ENCODE measurements at regions not wholly inside any gene's neighbourhood (a gene's known extent, or its start where the extent isn't known, plus 50 kb on each side); places are given as distances from the start of the nearest gene placed in this dataset.
"Not testable (repeated sequence)": the region's sequence is repeated elsewhere in the genome, so short reads cannot be mapped to it uniquely, and the experiment has no call there.

DNA sequence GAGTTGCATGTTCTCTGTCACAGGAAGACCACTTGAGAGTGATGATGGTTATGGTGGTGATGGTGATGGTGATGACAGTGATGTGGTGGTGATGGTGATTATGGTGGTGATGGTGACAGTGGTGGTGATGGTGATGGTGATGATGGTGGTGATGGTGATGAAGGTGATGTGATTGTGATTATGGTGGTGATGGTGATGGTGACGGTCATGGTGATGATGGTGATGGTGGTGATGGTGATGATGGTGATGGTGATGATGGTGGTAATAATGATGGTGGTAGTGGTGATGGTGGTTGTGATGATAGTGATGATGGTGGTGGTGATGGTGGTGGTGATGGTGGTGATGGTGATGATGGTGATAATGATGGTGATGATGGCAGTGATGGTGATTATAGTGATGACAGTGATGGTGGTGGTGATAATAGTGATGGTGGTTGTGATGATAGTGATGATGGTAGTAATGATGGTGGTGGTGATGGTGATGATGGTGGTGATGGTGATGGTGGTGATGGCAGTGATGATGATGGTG, 93.7 kb downstream of the ASB1 start:
- peaks cover 2% of the 10 kb centered on the region for H3K9me3 ChIP-seq (ENCODE audit: control insufficient read depth, insufficient read depth, low read length)
- no peaks in the 10 kb centered on the region for H3K36me3 ChIP-seq (ENCODE audit: control insufficient read depth, insufficient read depth, low read length)
- WGBS (ENCODE audit: insufficient coverage): 94% methylated on average over 1 of the region's 1 CpG
- H3K27me3 ChIP-seq (ENCODE audit: control insufficient read depth, insufficient read depth, low read length): no peaks in the 10 kb centered on the region
- peaks cover 16% of the 10 kb centered on the region for H3K4me1 ChIP-seq (ENCODE audit: control insufficient read depth, insufficient read depth, low read length)
- DNase-seq (ENCODE audit: low read depth in 4 of 6, low spot score in 6 of 6): no peak
- no peak overlapping the region for H3K27ac ChIP-seq (ENCODE audit: low read depth, low read length)
- H3K4me3 ChIP-seq (ENCODE audit: low read depth, low read length): no peak overlapping the region

DNA sequence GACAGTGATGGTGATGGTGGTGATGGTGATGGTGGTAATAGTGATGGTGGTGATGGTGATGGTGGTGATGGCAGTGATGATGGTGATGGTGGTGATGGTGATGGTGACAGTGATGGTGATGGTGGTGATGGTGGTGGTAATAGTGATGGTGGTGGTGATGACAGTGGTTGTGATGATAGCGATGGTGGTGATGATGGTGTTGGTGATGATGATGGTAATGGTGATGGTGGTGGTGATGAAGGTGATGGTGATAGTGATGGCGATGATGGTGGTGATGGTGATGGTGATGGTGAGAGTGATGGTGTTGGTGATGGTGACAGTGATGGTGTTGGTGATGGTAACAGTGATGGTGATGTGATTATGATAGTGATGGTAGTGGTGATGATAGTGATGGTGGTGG, 94.3 kb downstream of the ASB1 start:
- Histone ChIP-seq H3K9me3 (ENCODE audit: control insufficient read depth, insufficient read depth, low read length) (peaks cover 2% of the 10 kb centered on the region), H3K36me3 (ENCODE audit: control insufficient read depth, insufficient read depth, low read length) (no peaks in the 10 kb centered on the region), H3K27ac (ENCODE audit: low read depth, low read length) (no peak overlapping the region), H3K4me1 (ENCODE audit: control insufficient read depth, insufficient read depth, low read length) (peaks cover 16% of the 10 kb centered on the region), H3K27me3 (ENCODE audit: control insufficient read depth, insufficient read depth, low read length) (no peaks in the 10 kb centered on the region), H3K4me3 (ENCODE audit: low read depth, low read length) (no peak overlapping the region)
- DNase-seq (ENCODE audit: low read depth in 4 of 6, low spot score in 6 of 6): no peak
- whole genome bisulfite sequencing (ENCODE audit: insufficient coverage): 100% methylated on average over 2 of the region's 2 CpGs

- Histone ChIP-seq H3K27ac (ENCODE audit: low read depth, low read length) (no peak overlapping the region), H3K36me3 (ENCODE audit: control insufficient read depth, insufficient read depth, low read length) (no peaks in the 10 kb centered on the region), H3K4me3 (ENCODE audit: low read depth, low read length) (no peak overlapping the region), H3K4me1 (ENCODE audit: control insufficient read depth, insufficient read depth, low read length) (peaks cover 16% of the 10 kb centered on the region), H3K27me3 (ENCODE audit: control insufficient read depth, insufficient read depth, low read length) (no peaks in the 10 kb centered on the region), H3K9me3 (ENCODE audit: control insufficient read depth, insufficient read depth, low read length) (peaks cover 2% of the 10 kb centered on the region)
- DNase-seq (ENCODE audit: low read depth in 4 of 6, low spot score in 6 of 6): no peak
- 87% methylated on average over 8 of the region's 8 CpGs for WGBS (ENCODE audit: insufficient coverage)
These were observed 95.1 kb downstream of the ASB1 start for GRCh38 chr2:238521870-238522269.

DNA sequence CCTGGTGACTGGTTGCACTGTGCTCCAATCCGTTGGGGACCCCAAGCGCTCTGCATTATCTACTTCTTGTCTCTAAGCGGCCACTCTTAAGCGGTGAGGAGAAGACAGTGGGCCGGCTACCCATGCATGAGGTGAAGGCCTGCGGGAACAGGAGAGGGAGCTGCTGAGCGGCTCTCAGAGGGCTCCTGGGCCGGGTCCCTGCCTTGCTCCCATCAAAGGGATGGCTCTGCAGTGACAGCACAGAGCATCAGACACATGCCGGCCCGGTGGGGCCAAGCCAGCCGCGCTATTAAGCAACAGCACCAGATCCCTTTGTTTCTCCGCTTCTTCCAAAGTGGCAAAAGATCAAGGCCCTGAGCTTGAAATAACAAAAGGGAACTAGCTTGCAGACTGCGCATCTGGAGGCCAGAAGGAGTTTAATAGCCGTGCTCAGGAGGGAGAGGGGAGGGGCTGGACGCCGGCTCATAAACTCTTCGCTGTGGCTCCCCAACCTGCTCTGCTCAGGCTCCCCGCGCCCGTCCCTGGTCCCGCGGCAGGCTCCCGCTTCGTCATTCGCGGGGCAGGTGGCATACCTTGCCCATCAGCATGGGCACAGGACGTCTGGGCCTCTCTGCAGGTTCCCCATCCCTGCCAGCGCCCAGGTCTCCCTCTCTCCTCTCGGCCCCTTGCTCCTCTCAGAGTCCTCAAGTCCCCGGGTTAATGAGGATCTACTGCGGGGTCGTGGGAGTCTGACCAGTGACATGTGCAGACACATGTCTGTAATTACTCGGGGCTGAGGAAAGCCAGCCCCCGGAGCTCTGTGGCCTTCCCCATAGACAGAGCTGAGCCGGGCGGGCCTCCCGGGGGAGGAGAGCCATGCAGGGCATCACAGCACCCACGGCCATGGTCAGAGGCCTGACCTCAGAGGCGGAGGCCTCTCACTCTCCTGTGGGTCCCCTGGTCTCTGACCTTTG, 96.7 kb downstream of the ASB1 start:
- no peaks in the 10 kb centered on the region for H3K9me3 ChIP-seq (ENCODE audit: control insufficient read depth, insufficient read depth, low read length)
- DNase-seq (ENCODE audit: low read depth in 4 of 6, low spot score in 6 of 6): peak in 4 of 6 donors; percentile 31 to 78 (median 59)
- H3K4me1 ChIP-seq (ENCODE audit: control insufficient read depth, insufficient read depth, low read length): peaks cover 16% of the 10 kb centered on the region
- peak overlapping the region; percentile 71 for H3K27ac ChIP-seq (ENCODE audit: low read depth, low read length)
- no peaks in the 10 kb centered on the region for H3K36me3 ChIP-seq (ENCODE audit: control insufficient read depth, insufficient read depth, low read length)
- H3K4me3 ChIP-seq (ENCODE audit: low read depth, low read length): no peak overlapping the region
- no peaks in the 10 kb centered on the region for H3K27me3 ChIP-seq (ENCODE audit: control insufficient read depth, insufficient read depth, low read length)
- 33% methylated on average over 38 of the region's 40 CpGs for WGBS (ENCODE audit: insufficient coverage)

DNA sequence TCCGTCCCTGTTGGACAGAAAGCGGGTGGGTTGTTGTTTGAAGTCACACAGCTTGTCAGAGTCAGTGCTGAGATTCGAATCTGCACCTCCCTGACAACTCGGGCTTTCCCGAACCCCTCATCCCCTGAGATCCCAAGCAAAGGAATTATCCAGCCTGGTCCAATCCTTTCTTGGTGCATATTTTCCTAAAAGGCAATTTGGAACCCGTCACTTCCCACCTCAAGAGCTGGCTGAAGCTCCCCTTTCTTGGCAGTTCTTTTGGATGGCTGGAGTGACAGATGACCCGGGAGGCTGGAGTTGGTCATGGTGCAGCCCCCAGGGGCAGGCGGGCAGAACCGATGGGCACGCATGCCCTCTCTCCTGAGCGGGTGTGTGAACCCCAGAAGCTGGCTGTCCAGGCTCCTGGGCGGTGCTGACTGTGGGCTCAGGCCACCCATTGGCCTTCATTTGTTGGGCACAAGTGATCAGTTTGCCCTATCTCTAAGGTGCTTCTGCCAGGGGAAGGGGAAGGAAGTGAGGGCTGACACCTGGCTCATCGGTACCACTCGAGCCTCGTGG, 97.8 kb downstream of the ASB1 start:
- WGBS (ENCODE audit: insufficient coverage): 93% methylated on average over 15 of the region's 15 CpGs
- Histone ChIP-seq H3K36me3 (ENCODE audit: control insufficient read depth, insufficient read depth, low read length) (no peaks in the 10 kb centered on the region), H3K4me3 (ENCODE audit: low read depth, low read length) (no peak overlapping the region), H3K9me3 (ENCODE audit: control insufficient read depth, insufficient read depth, low read length) (no peaks in the 10 kb centered on the region), H3K27ac (ENCODE audit: low read depth, low read length) (no peak overlapping the region), H3K4me1 (ENCODE audit: control insufficient read depth, insufficient read depth, low read length) (peaks cover 18% of the 10 kb centered on the region), H3K27me3 (ENCODE audit: control insufficient read depth, insufficient read depth, low read length) (no peaks in the 10 kb centered on the region)
- DNase-seq (ENCODE audit: low read depth in 4 of 6, low spot score in 6 of 6): no peak

DNA sequence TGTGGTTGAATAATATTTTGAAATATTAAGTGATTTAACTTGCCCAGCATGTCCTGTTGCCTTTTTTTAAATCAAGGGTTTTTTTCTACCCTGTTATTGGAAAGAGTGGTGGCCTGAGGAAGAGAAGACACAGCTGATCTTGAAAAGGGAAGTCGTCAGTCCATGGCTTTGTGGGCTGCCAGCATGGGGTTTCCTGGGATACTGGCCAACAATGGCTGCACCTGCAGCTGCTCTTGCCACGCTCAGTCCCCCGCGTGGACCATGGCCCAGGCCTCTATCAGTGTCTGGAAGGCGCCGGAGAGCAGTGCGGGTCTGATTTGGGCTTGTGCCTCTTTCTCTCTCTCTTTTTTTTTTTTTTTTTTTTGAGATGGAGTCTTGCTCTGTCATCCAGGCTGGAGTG, 99.3 kb downstream of the ASB1 start:
- no peaks in the 10 kb centered on the region for H3K36me3 ChIP-seq (ENCODE audit: control insufficient read depth, insufficient read depth, low read length)
- H3K4me1 ChIP-seq (ENCODE audit: control insufficient read depth, insufficient read depth, low read length): peaks cover 22% of the 10 kb centered on the region
- WGBS (ENCODE audit: insufficient coverage): 67% methylated on average over 3 of the region's 7 CpGs
- H3K27me3 ChIP-seq (ENCODE audit: control insufficient read depth, insufficient read depth, low read length): no peaks in the 10 kb centered on the region
- no peaks in the 10 kb centered on the region for H3K9me3 ChIP-seq (ENCODE audit: control insufficient read depth, insufficient read depth, low read length)
- peak in 2 of 6 donors; percentile 29 to 48 for DNase-seq (ENCODE audit: low read depth in 4 of 6, low spot score in 6 of 6)
- no peak overlapping the region for H3K27ac ChIP-seq (ENCODE audit: low read depth, low read length)
- H3K4me3 ChIP-seq (ENCODE audit: low read depth, low read length): no peak overlapping the region

- Histone ChIP-seq H3K27ac (ENCODE audit: low read depth, low read length) (no peak overlapping the region), H3K4me1 (ENCODE audit: control insufficient read depth, insufficient read depth, low read length) (peaks cover 22% of the 10 kb centered on the region), H3K9me3 (ENCODE audit: control insufficient read depth, insufficient read depth, low read length) (peaks cover 6% of the 10 kb centered on the region), H3K4me3 (ENCODE audit: low read depth, low read length) (no peak overlapping the region), H3K36me3 (ENCODE audit: control insufficient read depth, insufficient read depth, low read length) (no peaks in the 10 kb centered on the region), H3K27me3 (ENCODE audit: control insufficient read depth, insufficient read depth, low read length) (no peaks in the 10 kb centered on the region)
- DNase-seq (ENCODE audit: low read depth in 4 of 6, low spot score in 6 of 6): no peak
- WGBS (ENCODE audit: insufficient coverage): 100% methylated on average over 1 of the region's 3 CpGs
These were observed 100.8 kb downstream of the ASB1 start for GRCh38 chr2:238527565-238527964.

GRCh38 chr2:238528953-238529781, 102.4 kb downstream of the ASB1 start:
- no peaks in the 10 kb centered on the region for H3K27me3 ChIP-seq (ENCODE audit: control insufficient read depth, insufficient read depth, low read length)
- no peaks in the 10 kb centered on the region for H3K36me3 ChIP-seq (ENCODE audit: control insufficient read depth, insufficient read depth, low read length)
- peak in 2 of 6 donors; percentile 37 to 62 for DNase-seq (ENCODE audit: low read depth in 4 of 6, low spot score in 6 of 6)
- no peak overlapping the region for H3K4me3 ChIP-seq (ENCODE audit: low read depth, low read length)
- peaks cover 6% of the 10 kb centered on the region for H3K9me3 ChIP-seq (ENCODE audit: control insufficient read depth, insufficient read depth, low read length)
- 81% methylated on average over 6 of the region's 10 CpGs for WGBS (ENCODE audit: insufficient coverage)
- H3K27ac ChIP-seq (ENCODE audit: low read depth, low read length): no peak overlapping the region
- peaks cover 7% of the 10 kb centered on the region for H3K4me1 ChIP-seq (ENCODE audit: control insufficient read depth, insufficient read depth, low read length)

DNA sequence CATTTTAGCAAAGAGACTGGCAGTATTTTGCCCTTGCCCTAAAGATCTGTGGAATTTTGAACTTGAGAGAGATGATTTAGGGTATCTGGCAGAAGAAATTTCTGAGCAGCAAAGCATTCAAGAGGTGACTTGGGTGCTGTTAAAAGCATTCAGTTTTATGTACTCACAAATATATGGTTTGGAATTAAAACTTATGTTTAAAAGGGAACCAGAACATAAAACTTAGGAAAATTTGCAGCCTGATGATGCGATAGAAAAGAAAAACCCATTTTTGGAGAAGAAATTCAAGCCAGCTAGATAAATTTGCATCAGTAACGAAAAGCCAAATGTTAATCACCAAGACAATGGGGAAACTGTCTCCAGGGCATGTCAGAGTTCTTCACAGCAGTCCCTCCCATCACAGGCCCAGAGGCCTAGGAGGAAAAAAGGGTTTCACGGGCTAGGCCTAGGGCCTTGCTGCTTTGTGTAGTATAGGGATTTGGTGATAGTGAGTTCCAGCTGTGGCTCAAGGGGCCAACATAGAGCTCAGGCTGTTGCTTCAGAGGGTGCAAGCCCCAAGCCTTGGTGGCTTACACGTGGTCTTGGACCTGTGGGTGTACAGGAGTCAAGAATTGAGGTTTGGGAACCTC, 104.4 kb downstream of the ASB1 start:
- H3K4me3 ChIP-seq (ENCODE audit: low read depth, low read length); H3K9me3 ChIP-seq (ENCODE audit: control insufficient read depth, insufficient read depth, low read length); H3K27ac ChIP-seq (ENCODE audit: low read depth, low read length); H3K4me1 ChIP-seq (ENCODE audit: control insufficient read depth, insufficient read depth, low read length); H3K27me3 ChIP-seq (ENCODE audit: control insufficient read depth, insufficient read depth, low read length); H3K36me3 ChIP-seq (ENCODE audit: control insufficient read depth, insufficient read depth, low read length); DNase-seq (ENCODE audit: low read depth in 4 of 6, low spot score in 6 of 6): not testable (repeated sequence)
- 73% methylated on average over 3 of the region's 4 CpGs for WGBS (ENCODE audit: insufficient coverage)
